ENCODE measurements at regions not wholly inside any gene's neighbourhood (a gene's known extent, or its start where the extent isn't known, plus 50 kb on each side); places are given as distances from the start of the nearest gene placed in this dataset.
"Not testable (repeated sequence)": the region's sequence is repeated elsewhere in the genome, so short reads cannot be mapped to it uniquely, and the experiment has no call there.

DNA sequence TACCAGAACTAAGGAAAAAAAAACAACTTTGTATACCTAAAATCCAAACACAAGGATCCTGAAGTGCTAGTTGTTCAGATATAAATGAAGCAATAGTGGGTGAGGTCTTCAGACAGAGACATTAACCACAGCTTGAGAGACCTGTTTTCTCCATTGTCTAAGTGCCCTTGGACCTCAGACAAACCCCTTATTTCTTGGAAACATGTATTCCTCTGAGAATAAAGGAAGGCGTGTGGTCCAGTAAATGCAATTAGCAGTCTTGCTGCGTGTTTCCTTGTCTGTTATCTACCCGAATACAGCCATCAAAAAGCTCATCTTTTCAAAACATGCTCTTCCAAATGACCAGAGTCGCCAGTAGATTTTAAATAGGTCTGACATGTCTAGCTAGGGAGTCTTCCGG lies 291.1 kb upstream of the NFIA start:
- no peak for DNase-seq

DNA sequence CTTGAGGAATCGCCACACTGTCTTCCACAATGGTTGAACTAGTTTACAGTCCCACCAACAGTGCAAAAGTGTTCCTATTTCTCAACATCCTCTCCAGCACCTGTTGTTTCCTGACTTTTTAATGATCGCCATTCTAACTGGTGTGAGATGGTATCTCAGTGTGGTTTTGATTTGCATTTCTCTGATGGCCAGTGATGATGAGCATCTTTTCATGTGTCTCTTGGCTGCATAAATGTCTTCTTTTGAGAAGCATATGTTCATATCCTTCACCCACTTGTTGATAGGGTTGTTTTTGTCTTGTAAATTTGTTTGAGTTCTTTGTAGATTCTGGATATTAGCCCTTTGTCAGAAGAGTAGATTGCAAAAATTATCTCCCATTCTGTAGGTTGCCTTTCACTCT lies 309.3 kb upstream of the NFIA start:
- not testable (repeated sequence) for DNase-seq

DNA sequence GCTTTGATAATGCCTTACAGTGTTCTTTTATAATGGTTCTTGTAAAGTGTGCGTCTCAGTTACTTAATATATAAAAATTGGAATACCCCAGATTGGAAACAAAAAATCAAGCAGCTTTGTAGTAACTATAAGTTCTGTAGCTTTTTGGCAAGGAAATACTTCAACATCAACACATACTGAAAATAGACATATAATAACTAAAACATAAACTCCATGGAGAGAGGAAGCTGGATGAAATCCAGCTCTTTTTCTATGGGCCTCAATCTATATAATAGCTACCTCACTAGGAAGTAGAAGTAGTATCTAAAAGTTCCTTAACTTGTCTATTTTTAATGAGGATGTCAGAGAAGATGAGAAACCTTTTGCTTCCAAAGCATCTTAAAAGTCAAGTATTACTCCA lies 313.3 kb upstream of the NFIA start:
- DNase-seq, result no peak

DNA sequence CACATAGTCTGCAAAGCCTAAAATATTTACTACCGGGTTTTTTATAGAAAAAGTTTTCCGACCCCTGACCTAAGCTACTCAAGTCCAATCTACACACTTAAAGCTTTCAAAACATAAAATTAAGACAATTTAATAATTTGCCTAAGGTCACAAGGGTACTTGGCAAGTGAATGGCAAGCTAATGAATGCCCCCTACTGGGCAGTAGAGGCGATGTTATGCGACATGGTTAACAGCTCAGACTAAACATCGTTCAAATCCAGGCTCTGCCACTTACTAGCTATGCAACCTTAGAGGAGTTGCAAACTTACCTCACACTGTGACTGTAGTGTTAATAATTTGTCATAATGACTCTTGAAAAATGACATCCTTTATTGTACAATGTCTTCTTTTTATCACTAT lies 317.2 kb upstream of the NFIA start:
- no peak for DNase-seq

DNA sequence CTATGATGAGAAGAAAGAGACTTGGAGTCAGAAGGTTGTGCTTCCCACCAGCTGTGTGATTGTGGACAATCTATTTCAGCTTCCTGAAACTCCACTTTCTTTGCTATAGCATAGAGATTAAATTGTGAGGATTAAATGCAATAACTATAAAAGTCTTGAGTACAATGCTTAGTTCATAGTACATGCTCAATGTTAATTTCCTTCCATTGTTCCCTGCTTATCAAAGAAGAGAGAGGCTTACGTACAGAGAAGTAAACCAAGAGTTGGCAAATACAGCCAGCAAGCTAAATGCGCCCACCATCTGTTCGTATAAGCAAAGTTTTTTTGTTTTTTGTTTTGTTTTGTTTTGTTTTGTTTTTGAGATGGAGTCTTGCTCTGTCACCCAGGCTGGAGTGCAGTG lies 317.9 kb upstream of the NFIA start:
- DNase-seq, result no peak

DNA sequence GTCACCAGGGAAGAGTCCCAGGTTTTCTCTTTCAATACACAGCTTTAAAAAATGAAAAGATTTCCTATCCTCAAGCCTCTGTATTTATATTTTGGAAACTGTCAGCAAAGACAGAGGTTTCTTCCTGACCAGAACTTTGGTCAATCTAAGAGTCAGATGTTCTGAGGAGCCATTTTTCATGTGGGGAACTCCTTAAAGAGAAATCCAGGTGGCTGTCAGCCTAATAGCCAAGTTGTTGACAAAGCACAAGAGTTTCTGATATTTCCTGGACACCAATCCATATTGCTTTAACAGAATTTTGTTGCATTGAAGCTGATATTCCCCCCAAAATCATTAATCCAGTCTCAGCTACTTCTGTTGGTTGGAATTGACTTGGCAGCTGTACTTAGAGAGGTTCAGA lies 318.6 kb upstream of the NFIA start:
- no peak for DNase-seq

DNA sequence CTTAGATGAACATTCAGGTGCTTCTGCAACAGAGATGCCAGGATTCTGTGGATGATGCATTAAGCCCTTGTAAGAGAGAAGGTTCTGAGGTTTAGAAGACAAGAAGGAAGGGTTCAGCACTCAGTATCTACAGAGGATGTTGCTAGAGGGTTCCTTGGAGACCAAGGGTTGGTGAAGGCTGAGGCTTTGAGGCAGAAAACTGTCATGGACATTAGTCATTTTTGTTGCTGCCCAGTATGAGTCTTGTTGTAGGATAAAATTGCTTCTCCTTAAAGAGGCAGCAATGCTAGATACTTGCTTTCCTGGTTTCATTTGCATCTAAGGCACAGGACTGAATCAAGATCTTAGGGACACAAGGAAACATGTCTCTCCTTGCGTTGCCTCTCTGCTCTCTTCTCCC lies 319.4 kb upstream of the NFIA start:
- no peak for DNase-seq

DNA sequence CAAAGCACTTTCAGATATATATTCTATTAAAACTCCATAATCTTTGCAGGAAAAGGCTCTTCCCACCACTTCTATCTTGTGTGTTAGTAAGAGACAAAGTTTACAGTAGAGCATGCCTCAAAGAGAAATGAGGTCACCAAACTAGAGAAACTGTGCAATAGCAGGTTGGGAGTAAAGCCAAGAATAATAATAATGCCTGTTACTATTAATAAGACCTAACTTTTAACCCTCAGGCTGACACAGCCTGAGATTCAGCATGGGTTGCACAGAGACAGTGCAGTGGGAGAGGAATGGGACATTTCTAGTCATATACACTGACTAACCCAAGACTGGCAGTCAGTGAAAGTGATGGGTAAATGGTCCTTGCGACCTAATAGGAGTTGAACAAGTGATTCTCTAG lies 320.2 kb upstream of the NFIA start:
- no peak for DNase-seq

DNA sequence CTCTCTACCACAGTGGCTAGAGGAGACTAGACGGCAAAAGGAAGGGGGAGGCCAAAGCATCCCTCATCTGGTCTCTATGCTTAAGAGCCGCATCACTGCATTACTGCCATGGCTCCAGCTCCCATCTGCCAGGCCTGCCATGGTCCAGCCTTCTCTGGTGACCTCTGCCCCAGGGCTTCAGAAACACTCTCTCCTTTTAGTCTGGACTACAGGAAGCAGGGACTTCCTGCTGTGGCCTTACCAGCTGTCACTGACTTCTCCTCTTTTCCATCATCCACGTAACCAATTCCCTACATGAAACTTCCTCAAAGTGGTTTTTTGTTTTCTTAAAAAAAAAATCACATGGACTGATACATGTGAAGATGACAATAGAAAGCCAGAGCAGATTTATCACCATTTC lies 323.1 kb upstream of the NFIA start:
- no peak for DNase-seq

DNA sequence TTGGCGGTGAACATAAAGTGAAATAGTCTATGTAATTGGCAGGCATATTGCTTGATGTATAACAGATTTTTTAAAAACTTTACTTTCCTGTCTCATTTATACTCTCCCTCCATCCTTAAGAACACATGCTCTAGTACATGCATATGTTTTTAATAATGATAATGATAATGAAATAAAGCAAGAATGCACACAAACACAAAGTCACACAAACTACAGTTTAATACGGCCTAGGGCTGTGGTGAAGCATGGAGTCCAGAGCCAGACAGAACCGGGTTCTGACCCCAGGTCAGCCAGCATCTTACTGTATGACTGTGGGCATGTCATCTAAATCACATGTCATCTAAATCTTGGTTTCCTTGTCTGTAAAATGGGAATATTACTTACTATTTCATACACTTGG lies 324.9 kb upstream of the NFIA start:
- no peak for DNase-seq

DNA sequence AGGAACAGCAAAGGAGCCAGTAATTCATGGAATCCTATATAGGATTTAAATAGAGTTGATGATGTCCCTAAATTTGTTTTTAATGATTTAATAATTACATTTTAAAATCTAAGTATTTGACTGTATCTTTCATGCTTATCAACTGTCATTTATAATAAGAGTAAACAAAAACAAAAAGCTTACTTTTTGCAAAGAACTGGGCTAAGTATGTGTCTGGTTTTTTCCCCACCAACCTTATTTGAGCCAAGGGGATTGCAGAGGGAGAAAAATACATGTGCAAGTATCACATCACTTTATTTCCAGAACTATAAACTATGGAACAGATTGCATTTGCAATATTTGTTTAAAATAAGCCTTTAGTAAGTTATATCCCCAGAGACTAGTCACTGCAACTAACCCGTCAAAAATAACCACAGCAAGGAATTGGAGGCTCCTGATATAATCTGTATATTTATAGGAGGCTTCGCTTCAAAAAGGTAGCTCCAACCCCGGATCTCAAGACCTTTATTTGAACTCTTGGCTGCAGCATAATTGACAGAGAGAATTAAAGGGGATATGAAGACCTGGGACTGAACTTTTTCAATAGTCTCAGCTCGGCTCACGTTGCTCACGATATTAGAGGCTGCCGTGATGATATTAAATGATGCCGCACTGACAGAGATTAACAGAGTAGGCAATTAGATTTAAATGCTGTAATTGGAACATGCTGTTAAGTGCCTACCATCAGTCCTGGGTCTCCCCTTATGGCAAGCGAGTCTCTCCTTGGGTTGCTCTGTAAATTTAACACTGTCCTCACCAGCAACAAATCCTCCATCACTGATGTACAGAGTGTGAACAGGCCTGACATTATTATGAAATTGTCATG lies 329.1 kb upstream of the NFIA start:
- DNase-seq, result no peak

DNA sequence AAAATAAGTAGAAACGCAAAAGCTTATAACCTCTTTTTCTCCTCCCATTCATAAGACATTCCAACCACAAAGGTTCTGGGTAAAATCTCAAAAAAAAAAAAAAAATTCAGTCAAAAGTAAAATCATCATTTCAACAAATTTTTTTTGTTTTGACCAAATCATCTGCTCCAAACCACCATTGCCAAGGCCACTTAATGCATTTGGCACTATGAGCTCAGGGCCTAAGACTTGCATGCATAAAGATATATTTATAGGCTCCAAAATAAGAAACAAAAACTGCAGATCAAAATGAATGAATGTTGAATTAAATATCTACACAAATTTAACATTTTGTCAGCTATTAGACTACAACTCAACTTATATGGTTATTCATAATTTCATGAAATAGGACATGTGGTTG lies 331.1 kb upstream of the NFIA start:
- no peak for DNase-seq

DNA sequence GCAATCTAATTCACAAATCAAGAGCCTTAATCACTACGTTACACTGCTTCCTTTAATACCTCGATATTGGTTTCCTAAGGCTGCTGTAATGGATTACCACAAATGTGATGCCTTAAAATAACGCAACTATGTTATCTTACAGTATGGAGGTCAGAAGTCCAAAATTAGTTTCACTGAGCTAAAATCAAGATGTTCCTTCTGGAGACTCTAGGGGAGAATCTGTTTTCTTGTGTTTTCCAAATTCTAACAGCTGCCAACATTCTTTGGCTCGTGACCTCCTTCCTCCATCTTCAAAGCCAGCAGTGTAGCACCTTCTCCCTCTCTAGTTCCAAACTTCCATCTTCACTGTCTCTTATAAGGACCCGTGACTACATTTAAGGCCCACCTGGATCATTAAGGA lies 335.0 kb upstream of the NFIA start:
- no peak for DNase-seq

DNA sequence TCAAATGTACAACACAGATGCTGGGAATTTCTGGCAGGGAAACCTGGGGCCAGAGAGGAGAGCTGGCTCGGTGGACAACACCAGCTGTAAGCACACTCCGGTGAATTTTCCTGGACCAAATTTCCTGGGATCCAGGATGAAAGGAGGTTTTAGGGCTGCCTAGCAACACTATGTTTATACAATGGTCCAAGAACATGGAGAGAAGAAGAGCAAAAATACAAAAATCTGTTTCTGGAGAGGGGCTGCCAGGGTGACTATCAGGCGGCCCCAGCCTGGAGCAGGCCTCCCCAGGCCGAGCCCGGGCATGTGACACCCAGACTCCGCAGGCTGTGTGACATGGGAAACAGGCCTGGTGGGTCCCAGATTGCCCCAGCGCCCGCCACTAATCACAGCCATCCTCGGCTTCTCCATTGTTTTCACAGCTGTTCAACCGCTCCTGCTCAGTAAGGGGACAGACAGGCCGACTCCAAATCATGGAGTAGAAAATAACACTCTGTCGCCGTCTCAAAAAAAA lies 336.0 kb upstream of the NFIA start:
- DNase-seq, result peak; percentile 84

DNA sequence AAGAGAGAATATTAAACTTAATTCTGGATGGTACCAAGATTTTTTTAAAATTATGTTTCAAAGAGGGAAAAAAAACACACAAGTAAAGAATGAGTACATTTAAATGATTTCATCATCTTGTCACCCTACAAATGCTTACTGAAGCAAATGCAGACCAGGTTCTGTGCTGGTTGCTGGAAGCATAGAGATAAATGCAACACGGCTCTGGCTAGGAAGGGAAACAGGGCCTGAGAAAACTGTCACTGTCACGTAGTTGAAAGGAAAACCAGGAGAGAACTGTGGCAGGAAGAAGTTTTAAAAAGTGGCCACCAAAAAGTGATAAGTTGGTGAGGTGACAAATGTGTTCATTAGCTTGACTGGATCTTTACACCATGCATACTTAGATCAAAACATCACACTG lies 336.9 kb upstream of the NFIA start:
- no peak for DNase-seq

DNA sequence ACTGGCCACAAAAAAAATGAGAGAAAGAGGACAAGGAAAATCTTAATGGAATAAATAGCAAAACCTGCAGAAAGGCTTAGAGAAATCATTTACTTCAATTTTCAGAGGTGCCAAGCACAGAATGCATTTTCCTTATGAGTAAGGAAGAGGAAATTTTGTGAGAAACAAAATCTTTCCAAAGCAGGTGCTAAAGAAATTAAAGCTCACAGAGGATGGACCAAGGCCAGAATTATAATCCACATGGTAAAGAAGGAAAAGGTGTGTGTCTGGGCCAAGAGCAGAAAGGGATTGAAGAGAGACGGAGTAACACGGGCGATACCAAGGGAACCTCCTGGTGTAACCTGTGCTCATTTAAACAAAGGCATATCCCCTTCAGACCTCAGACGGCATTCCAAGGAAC lies 340.0 kb upstream of the NFIA start:
- DNase-seq, result no peak

DNA sequence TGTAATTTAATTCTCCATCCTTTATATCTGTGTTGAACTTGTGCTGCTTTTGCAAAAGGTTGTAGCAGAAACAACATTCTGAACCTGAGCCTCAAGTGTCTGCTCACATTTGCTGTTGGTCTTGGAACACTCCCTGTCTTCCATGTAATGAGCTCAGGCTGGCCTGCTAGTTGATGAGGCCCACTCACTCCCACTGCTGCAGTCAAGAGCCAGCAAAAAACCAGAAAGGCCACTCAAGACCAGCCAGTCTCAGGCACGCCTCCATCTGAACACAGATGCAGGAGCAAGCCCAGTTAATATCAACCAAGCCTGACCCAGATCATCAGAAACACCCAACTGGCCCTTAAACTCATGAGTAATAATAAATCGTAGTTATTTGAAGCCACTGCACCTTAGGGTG lies 342.2 kb upstream of the NFIA start:
- DNase-seq, result no peak

DNA sequence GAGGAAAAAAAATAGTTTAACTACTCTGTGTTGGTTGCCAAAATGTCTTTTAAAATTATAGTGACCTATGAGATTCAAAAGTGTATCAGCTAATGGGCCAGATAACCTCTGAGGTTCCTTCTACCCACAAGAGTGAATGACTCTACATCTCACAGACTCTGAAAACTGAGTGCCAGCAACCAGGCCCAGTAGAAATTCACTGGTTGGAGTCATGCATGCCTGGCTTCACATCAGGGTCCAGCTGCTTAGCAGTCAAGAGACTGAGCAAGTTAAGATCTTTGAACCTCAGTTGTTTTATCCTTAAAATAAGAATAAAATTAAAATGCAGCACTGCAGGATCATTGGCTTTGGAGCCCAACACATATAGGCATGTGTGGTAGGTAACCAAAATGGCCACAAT lies 342.6 kb upstream of the NFIA start:
- no peak for DNase-seq

DNA sequence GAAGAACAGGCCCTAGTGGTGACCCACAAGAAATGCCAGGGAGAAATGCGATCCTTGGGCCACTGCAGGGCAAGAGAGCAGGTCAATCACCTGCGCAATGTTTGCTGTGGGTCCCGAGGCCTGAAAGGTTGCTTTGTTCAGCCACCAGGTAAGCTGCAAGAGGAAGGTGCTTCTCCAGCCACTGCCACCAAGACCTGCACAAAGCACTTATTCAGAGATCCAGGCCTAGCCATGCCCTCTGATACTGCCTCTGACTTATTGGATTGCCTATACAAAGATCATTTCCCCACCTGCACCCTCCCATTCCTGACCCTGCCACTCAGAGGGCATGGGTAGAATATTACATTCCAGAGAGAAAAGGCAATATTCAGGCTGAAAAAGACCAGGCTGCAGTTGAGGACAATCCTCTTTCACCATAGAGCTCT lies 349.4 kb upstream of the NFIA start:
- DNase-seq, result no peak

DNA sequence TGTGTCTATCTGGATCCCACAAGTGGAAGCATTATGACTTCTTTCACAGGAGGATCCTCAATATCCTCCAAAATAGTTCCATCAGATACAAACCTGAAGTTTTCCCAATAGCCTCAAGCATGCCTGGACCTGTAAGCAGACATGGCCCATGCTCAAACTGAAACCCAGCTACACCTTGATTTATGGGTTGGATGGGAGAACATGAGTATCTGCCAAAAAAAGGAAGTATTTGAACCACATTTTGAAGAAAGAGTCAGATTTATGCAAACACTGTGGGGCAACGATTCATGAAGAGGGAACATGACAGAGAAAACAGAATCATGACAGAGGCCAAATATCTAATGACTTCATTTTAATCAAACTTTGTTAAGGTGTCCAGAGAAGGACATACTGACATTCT lies 351.0 kb upstream of the NFIA start:
- DNase-seq, result no peak

DNA sequence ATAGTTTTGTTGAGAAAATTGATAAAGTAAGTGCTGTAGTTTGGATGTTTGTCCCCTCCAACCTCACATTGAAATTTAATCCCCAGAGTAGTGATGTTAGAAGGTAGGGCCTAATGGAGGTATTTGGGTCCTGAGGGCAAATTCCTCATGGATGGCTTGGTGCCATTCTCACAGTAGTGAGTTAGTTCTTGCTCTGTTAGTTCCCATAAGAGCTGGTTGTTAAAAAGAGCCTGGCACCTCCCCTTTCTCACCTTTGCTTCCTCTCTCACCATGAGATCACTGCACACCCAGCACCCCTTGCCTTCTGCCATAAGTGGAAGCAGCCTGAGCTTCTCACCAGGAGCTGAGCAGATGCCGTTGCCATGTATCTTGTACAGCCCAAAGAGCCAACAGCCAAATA lies 354.8 kb upstream of the NFIA start:
- DNase-seq, result no peak

DNA sequence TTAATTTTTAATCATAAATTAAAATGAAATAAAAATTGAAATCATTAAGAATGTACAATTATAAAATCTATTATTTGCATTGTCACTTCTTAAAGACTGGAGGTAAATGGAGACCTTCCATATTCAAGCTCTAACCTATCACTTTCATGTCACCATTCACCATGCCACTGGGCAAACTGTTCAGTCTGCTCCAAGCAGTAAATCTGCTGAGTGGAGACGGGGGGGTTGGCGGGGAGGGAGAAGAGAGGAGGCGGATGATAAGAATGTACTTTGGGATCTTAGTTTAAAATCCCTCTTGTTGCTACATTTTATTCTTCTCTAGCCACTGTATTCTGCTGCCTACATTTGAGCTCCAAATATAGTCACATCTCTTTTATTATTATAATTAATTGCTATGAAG lies 365.9 kb upstream of the NFIA start:
- no peak for DNase-seq

DNA sequence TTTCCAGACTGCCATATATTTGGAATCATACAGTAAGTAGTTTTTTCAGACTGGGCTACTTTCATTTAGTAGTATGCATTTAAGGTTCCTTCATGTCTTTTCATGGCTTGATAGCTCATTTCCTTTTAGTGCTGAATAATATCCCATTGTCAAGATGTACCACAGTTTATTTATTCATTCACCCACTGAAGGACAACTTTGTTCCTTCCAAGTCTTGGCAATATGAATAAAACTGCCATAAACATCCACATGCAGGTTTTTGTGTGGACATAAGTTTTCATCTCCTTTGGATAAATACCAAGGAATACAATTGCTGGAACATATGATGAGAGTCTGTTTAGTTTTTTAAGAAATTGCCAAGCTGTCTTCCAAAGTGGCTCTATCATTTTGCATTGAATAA lies 366.4 kb upstream of the NFIA start:
- DNase-seq, result no peak

DNA sequence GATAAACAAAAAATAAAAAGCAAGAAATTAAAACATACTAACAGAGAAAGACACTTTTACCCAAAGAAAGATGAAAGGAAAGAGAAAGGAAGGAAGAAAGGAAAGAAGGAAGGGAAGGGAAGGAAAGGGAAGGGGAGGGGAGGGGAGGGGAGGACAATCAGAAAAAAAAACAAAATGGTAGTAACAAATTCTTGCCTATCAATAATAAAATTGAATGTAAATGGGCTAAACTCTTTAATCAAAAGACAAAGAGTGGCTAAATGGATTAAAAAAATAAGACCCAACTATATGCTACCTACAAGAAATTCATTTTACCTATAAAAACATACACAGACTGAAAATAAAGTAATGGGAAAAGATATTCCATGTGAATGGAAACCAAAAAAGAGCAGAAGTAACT lies 372.9 kb upstream of the NFIA start:
- no peak for DNase-seq

DNA sequence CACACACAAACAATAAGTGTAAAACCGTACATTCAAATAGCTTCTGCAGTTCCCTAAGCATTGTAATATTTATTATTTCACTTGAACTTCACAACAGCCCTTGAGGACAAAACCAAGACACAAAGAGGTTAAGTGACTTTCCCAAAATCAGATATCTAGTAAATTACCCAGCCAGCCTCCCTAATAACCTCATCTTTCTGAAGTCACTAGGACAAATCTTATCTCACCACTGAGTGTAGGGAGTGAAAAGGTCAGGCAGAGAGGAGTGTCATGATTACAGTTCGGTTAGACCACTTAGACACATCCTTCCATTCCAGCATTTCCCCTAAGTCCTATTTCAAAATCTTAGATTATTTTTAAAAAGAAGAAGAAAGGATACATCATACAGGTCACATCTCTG lies 377.3 kb upstream of the NFIA start:
- no peak for DNase-seq

Data from left hindlimb (tissue), 1 donor.